ENCODE measurements at regions not wholly inside any gene's neighbourhood (a gene's known extent, or its start where the extent isn't known, plus 50 kb on each side); places are given as distances from the start of the nearest gene placed in this dataset.

GRCh38 chr2:18824915-18825314, 235.5 kb upstream of the NT5C1B start:
- intact Hi-C loops (cut with DNase I; ENCODE audit: low total_unique reads) = no loop called here
- Histone ChIP-seq H3K27ac (no peak overlapping the region), H3K4me1 (peaks cover 0 to 2% of the 10 kb centered on the region in 2 donors), H3K36me3 (no peaks in the 10 kb centered on the region), H3K27me3 (no peaks in the 10 kb centered on the region), H3K9me3 (no peaks in the 10 kb centered on the region), H3K4me3 (no peak overlapping the region)
- no peak for DNase-seq
- TF ChIP-seq CTCF (IDR thresholded peaks at IDR 0.05) (no peak), POLR2A (IDR thresholded peaks at IDR 0.05) (no peak)

- TF ChIP-seq CTCF (IDR thresholded peaks at IDR 0.05) (no peak), POLR2A (IDR thresholded peaks at IDR 0.05) (no peak)
- no peaks in the 10 kb centered on the region for H3K9me3 ChIP-seq
- H3K36me3 ChIP-seq = no peaks in the 10 kb centered on the region
- H3K4me1 ChIP-seq = no peaks in the 10 kb centered on the region
- no peak for DNase-seq
- no peak overlapping the region for H3K4me3 ChIP-seq
- H3K27me3 ChIP-seq = no peaks in the 10 kb centered on the region
- intact Hi-C loops (cut with DNase I; ENCODE audit: low total_unique reads) = no loop called here
- H3K27ac ChIP-seq = no peak overlapping the region
Measured at GRCh38 chr2:18824325-18824790, 235.0 kb upstream of the NT5C1B start.

GRCh38 chr2:18821431-18821830, 232.1 kb upstream of the NT5C1B start:
- no peak for TF ChIP-seq POLR2A (IDR thresholded peaks at IDR 0.05)
- TF ChIP-seq CTCF (IDR thresholded peaks at IDR 0.05) = no peak
- Histone ChIP-seq H3K27me3 (no peaks in the 10 kb centered on the region), H3K4me3 (no peak overlapping the region), H3K27ac (no peak overlapping the region), H3K4me1 (no peaks in the 10 kb centered on the region), H3K36me3 (no peaks in the 10 kb centered on the region), H3K9me3 (no peaks in the 10 kb centered on the region)
- DNase-seq = no peak
- intact Hi-C loops (cut with DNase I; ENCODE audit: low total_unique reads) = no loop called here

- Histone ChIP-seq H3K9me3 (no peaks in the 10 kb centered on the region), H3K4me1 (no peaks in the 10 kb centered on the region), H3K4me3 (no peak overlapping the region), H3K36me3 (no peaks in the 10 kb centered on the region), H3K27ac (no peak overlapping the region), H3K27me3 (no peaks in the 10 kb centered on the region)
- intact Hi-C loops (cut with DNase I; ENCODE audit: low total_unique reads) = no loop called here
- DNase-seq = no peak
- TF ChIP-seq CTCF (IDR thresholded peaks at IDR 0.05) (no peak), POLR2A (IDR thresholded peaks at IDR 0.05) (no peak)
Measured at GRCh38 chr2:18820966-18821365, 231.6 kb upstream of the NT5C1B start.

- H3K27ac ChIP-seq = no peak overlapping the region
- intact Hi-C loops (cut with DNase I; ENCODE audit: low total_unique reads) = no loop called here
Measured at GRCh38 chr2:18819566-18819965, 230.2 kb upstream of the NT5C1B start.

More at GRCh38 chr2:18819566-18819965, 230.2 kb upstream of the NT5C1B start:
- Histone ChIP-seq H3K36me3 (no peaks in the 10 kb centered on the region), H3K27me3 (no peaks in the 10 kb centered on the region), H3K4me1 (no peaks in the 10 kb centered on the region), H3K9me3 (no peaks in the 10 kb centered on the region), H3K4me3 (no peak overlapping the region)
- no peak for TF ChIP-seq CTCF (IDR thresholded peaks at IDR 0.05)
- no peak for TF ChIP-seq POLR2A (IDR thresholded peaks at IDR 0.05)
- DNase-seq = no peak
